MM.1S (cell line): ENCODE measurements at regions not wholly inside any gene's neighbourhood (a gene's known extent, or its start where the extent isn't known, plus 50 kb on each side); places are given as distances from the start of the nearest gene placed in this dataset.

Experiments
- EZH2phosphoT487 ChIP-seq: fragments of 300-600 bp; sonication (generic); IDR thresholded peaks from 2 replicates; pipeline ENCODE4 v1.6.1; 2018; ENCODE audit warnings: antibody characterized with exemption, low read length
- TF ChIP-seq, protein P1 (sequence below): fragments of 300-600 bp; sonication (generic); IDR thresholded peaks from 2 replicates; pipeline ENCODE4 v1.5.1; 2016; ENCODE audit warnings: antibody characterized with exemption, low read length, mixed read lengths

DNA sequence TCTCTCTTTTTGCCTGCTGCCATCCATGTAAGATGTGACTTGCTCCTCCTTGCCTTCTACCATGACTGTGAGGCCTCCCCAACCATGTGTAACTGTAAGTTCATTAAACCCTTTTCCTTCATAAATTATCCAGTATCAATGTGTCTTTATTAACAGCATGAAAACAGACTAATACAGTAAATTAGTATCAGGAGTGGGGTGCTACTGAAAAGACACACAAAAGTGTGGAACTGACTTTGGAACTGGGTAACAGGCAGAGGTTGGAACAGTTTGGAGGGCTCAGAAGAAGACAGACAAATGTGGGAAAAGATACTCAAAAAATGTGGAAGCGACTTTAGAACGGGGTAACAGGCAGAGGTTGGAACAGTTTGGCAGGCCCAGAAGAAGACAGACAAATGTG lies 189.4 kb downstream of the HTR1B start:
- TF ChIP-seq, protein P1, sequence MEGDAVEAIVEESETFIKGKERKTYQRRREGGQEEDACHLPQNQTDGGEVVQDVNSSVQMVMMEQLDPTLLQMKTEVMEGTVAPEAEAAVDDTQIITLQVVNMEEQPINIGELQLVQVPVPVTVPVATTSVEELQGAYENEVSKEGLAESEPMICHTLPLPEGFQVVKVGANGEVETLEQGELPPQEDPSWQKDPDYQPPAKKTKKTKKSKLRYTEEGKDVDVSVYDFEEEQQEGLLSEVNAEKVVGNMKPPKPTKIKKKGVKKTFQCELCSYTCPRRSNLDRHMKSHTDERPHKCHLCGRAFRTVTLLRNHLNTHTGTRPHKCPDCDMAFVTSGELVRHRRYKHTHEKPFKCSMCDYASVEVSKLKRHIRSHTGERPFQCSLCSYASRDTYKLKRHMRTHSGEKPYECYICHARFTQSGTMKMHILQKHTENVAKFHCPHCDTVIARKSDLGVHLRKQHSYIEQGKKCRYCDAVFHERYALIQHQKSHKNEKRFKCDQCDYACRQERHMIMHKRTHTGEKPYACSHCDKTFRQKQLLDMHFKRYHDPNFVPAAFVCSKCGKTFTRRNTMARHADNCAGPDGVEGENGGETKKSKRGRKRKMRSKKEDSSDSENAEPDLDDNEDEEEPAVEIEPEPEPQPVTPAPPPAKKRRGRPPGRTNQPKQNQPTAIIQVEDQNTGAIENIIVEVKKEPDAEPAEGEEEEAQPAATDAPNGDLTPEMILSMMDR: no peak
- TF ChIP-seq EZH2phosphoT487: no peak
